CD4-positive, alpha-beta T cell treated with Interleukin-4 for 4 hours (primary cell): ENCODE measurements at regions not wholly inside any gene's neighbourhood (a gene's known extent, or its start where the extent isn't known, plus 50 kb on each side); places are given as distances from the start of the nearest gene placed in this dataset.
A peak's percentile ranks its signal among the peaks of the same experiment; 100 is the strongest.
"Not testable (repeated sequence)": the region's sequence is repeated elsewhere in the genome, so short reads cannot be mapped to it uniquely, and the experiment has no call there.

Experiments used
- DNase-seq: peaks from one replicate; pipeline ENCODE4 v3.0.0-alpha.2; 2020

GRCh38 chr2:2649109-2650072, 318.3 kb upstream of the MYT1L start:
- no peak for DNase-seq

GRCh38 chr2:2648094-2648493, 317.0 kb upstream of the MYT1L start:
- DNase-seq = no peak

GRCh38 chr2:2647141-2647541, 316.1 kb upstream of the MYT1L start:
- DNase-seq = no peak

- DNase-seq = peak; percentile 22
Measured at GRCh38 chr2:2646433-2647051, 315.5 kb upstream of the MYT1L start.

- no peak for DNase-seq
Measured at GRCh38 chr2:2645162-2645855, 314.2 kb upstream of the MYT1L start.

GRCh38 chr2:2644751-2645150, 313.7 kb upstream of the MYT1L start:
- not testable (repeated sequence) for DNase-seq

- no peak for DNase-seq
Measured at GRCh38 chr2:2644040-2644439, 313.0 kb upstream of the MYT1L start.

GRCh38 chr2:2642906-2643890, 312.1 kb upstream of the MYT1L start:
- DNase-seq = no peak

- DNase-seq = no peak
Measured at GRCh38 chr2:2641541-2642410, 310.7 kb upstream of the MYT1L start.

- DNase-seq = no peak
Measured at GRCh38 chr2:2640818-2641217, 309.7 kb upstream of the MYT1L start.

GRCh38 chr2:2640371-2640770, 309.3 kb upstream of the MYT1L start:
- DNase-seq = no peak

- no peak for DNase-seq
Measured at GRCh38 chr2:2639251-2640139, 308.4 kb upstream of the MYT1L start.

- DNase-seq = no peak
Measured at GRCh38 chr2:2638547-2639220, 307.6 kb upstream of the MYT1L start.

GRCh38 chr2:2636813-2637212, 305.7 kb upstream of the MYT1L start:
- DNase-seq = no peak

GRCh38 chr2:2635025-2635528, 304.0 kb upstream of the MYT1L start:
- DNase-seq = no peak

GRCh38 chr2:2633017-2633416, 301.9 kb upstream of the MYT1L start:
- no peak for DNase-seq

- no peak for DNase-seq
Measured at GRCh38 chr2:2623939-2624338, 292.9 kb upstream of the MYT1L start.

- DNase-seq = no peak
Measured at GRCh38 chr2:2621855-2622254, 290.8 kb upstream of the MYT1L start.

- no peak for DNase-seq
Measured at GRCh38 chr2:2620604-2621003, 289.5 kb upstream of the MYT1L start.
